NCI-H510A treated with DMSO at 0.1 percent for 48 hours (cell line): ENCODE measurements at regions not wholly inside any gene's neighbourhood (a gene's known extent, or its start where the extent isn't known, plus 50 kb on each side); places are given as distances from the start of the nearest gene placed in this dataset.
"Not testable (repeated sequence)": the region's sequence is repeated elsewhere in the genome, so short reads cannot be mapped to it uniquely, and the experiment has no call there.

Source experiments
- DNase-seq: peaks from one replicate; lab custom pipeline; 2025; lab: John Stamatoyannopoulos, UW

GRCh38 chr5:97488126-97488668, 305.1 kb upstream of the RIOK2 start:
- DNase-seq, result no peak

DNA sequence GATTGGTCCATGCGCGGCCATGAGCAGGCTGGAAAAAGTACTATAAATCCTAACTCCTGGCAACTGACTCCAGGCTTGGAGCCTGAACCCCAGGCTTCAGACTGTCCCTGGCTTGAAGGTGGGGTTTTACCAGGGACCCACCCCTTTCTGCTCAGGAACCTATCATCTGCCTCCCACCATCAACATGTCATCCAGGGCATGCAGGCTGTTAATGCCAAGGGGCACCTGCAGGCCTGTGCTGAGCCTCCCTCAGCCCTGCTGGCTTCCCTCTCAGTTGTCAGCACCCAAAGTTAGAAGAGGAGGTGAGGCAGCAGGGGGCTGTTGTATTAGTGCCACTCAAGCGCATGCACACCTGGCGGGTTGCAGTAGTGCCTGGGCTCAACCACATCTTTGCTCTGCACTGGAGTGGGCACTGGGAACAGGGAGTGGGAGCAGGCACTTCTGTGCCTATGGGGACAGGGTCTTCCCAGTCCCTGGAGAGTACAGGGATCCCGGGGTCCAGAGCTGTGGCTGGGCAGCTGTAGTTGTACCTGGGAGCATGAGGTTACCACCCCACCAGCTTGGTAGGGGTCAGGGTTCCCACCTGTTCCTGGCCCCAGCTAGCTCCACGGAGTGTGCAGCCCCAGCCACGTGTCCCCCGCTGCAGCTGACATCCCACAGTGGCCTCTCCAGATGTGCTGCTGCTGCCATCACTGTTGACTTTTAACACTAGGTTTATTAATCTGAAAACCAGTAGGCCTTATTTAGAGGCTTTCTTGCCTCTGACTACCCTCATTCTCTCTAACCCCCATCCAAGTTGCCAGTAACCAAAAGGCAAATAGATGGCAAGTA, 306.2 kb upstream of the RIOK2 start:
- DNase-seq, result no peak

DNA sequence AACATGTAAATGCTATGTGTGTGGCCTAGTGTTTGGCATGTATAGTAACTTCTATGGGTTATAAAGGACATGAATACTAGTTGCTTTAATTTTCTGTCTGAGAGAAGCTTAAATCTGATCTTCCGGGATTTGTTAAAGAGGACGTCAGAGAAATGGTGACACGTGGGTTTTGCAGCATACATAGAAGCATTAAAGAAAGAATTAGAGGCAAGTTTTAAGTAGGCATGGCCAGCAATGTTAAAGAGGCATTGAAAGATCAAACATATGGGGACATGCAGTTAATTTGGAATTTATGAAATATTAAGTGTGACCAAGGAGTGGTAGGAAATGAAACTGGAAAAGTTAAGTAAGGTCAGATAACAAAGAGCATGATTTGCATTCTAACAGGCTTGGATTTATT, 311.4 kb upstream of the RIOK2 start:
- no peak for DNase-seq

DNA sequence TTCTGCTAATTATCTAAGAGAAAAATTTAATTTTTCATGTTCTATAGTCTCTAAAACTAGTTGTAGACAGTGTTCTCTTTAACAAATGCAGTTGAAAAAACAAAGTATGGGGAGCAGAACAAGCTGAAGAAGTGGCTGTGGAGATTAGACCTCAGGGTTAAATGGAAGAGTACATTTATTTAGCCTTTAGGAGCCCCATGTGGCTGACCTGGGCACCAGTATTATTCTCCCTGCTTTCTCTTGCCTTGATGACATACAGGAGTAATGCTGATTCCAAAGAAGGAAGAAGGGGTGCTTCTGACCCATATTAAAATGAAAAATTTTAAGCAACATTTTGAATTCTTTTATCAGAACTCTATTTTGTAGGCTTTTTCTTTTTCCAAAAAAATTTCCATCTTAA, 312.3 kb upstream of the RIOK2 start:
- DNase-seq, result no peak

GRCh38 chr5:97496037-97496436, 313.0 kb upstream of the RIOK2 start:
- no peak for DNase-seq

GRCh38 chr5:97498657-97499056, 315.6 kb upstream of the RIOK2 start:
- no peak for DNase-seq

DNA sequence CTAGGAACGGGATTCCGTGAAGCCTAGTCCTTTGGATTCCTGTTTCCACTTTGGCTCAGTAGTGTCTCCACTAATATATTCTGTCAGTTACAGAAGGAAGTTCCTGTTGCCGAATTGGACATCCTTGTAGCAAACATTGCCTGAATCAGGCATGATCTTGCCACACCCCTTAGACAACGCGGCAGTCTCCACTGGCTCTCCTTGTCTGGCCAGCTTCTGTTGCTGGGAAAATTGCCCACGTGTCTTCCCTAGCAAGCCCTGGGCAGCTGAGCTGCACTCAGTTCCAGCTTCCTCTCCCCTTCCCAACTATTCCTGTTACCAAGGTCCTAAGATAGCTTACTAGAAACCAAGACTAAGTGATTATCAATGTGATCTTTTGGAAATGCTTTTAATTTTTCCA, 316.6 kb upstream of the RIOK2 start:
- DNase-seq, result no peak

- DNase-seq, result no peak
Measured at GRCh38 chr5:97501286-97501964, 318.4 kb upstream of the RIOK2 start.

DNA sequence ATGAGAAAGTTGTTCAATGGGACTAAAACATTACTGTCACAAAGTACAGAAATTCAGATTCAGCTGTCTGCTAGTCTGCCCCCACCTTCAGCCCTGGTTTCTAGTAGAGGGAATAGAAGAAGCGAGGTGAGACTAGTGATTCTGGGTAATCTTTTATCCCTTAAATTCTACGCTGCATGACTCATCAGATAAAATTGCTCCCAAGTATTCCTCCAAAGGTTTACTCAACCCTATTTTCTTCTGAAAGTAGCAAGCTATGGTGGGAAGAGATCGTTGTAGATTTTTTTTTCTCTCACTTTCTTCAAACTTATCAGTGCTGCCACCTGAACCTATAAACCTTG, 318.9 kb upstream of the RIOK2 start:
- DNase-seq, result no peak

DNA sequence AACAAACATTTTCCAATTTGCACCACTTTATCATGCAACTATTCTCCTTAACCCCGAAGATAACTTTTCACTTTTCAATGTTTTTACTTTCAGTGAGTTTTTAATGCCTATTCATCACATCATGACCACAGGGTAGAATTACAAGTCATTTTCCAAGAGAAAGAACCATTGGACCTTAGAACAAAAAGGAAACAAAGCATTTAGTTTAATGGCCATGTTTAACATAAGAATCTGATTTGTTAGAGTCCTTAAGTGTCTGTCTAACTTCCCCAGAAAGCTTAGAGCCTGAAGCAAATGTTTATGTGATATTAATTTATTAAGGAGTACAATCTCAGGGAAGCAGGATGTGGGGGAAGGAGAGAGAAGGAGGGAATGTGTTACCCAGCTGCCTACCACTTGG, 325.8 kb upstream of the RIOK2 start:
- no peak for DNase-seq

DNA sequence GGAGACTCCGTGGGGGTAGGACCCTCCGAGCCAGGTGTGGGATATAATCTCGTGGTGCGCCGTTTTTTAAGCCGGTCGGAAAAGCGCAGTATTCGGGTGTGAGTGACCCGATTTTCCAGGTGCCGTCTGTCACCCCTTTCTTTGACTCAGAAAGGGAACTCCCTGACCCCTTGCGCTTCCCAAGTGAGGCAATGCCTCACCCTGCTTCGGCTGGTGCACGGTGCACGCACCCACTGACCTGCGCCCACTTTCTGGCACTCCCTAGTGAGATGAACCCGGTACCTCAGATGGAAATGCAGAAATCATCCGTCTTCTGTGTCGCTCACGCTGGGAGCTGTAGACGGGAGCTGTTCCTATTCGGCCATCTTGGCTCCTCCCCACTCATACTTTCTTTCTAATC, 336.5 kb upstream of the RIOK2 start:
- not testable (repeated sequence) for DNase-seq

DNA sequence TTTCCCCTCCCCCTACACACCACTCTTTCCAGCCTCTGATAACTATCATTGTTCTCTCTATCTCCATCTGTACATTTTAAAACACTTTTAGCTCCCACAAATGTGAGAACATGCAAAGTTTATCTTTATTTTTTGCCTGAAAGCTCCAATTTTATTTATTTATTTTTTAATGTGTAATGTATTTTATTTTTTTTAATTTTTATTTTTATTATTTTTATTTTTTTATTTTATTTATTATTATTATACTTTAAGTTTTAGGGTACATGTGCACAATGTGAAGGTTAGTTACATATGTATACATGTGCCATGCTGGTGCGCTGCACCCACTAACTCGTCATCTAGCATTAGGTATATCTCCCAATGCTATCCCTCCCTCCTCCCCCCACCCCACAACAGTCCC, 340.3 kb upstream of the RIOK2 start:
- not testable (repeated sequence) for DNase-seq

DNA sequence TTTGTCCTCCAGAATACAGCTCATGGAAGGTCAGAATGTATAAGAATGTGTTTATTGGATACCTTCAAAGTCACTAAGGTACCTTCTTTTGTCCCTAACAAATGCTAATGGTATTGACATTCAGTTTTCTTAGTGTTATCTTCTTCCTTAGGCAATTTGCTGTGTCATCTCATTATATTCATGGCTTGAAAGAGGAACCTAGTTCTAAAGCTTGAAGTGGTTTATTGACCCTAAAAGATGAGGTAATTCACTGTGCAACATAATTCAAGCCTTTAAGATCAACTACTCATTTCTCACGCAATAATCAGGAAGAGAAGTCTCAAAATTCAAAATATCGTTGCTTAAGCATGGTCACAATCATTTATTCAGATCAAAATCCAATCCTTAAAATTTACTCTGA, 342.7 kb upstream of the RIOK2 start:
- no peak for DNase-seq

- no peak for DNase-seq
Measured at GRCh38 chr5:97528941-97529340, 345.9 kb upstream of the RIOK2 start.

- DNase-seq, result no peak
Measured at GRCh38 chr5:97529354-97529985, 346.4 kb upstream of the RIOK2 start.

DNA sequence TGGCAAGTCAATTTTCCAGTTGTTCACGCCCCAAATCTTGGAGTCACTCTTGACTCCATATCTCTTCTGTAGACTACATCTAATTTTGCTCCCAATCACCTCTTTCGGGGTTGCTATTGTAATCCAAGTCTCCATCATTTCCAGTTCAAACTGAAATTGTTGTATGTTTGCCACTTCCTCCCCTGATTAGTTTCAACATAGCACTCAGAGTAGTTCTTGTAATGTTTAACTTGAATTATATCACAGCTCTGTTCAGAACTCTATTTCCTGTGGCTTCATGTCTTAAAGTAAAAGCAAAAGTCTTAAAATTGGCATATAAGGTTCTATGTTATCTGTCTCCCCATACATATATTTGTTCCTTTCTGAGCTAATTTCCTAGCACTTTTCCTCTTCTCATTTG, 348.5 kb upstream of the RIOK2 start:
- no peak for DNase-seq

DNA sequence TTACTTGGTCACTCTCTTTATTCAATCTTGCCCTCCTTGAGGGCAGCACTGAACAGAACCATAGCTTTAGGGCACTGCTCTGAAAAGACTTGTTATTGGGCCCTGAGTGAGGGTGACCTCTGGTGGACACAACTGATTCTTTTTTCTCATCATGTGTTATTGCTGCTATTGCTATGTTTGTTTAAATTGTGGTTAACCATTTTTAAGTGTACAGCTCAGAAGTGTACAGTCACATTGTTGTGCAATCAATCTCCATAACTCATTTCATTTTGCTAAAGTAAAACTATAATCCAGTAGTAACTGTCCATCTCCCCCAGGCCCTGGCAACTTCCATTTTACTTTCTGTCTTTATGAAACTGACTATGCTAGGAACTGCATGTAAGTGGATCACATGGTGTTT, 351.1 kb upstream of the RIOK2 start:
- DNase-seq, result peak; percentile 36

GRCh38 chr5:97536683-97537082, 353.6 kb upstream of the RIOK2 start:
- DNase-seq, result no peak

- DNase-seq, result no peak
Measured at GRCh38 chr5:97538912-97539311, 355.9 kb upstream of the RIOK2 start.

GRCh38 chr5:97541864-97542263, 358.8 kb upstream of the RIOK2 start:
- DNase-seq, result no peak

- no peak for DNase-seq
Measured at GRCh38 chr5:97542469-97542868, 359.4 kb upstream of the RIOK2 start.

DNA sequence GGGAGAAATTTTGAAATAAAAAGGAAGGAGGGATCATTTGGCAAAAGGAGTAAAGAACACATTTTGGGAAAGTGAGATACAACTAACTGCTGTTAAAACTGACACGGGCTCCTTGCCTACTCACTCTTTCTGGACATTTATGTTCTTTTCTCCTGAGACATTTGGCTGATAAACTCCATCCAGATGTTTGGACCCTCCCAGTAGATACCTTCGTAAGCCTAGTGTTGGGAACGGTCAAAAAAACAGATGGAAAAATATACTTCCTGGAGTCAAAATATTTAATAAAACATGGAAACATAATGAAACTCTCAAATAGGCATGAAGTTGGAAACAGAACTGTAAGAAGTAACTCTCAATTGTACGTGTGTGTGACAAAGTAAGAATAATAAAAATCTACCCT, 360.1 kb upstream of the RIOK2 start:
- no peak for DNase-seq

DNA sequence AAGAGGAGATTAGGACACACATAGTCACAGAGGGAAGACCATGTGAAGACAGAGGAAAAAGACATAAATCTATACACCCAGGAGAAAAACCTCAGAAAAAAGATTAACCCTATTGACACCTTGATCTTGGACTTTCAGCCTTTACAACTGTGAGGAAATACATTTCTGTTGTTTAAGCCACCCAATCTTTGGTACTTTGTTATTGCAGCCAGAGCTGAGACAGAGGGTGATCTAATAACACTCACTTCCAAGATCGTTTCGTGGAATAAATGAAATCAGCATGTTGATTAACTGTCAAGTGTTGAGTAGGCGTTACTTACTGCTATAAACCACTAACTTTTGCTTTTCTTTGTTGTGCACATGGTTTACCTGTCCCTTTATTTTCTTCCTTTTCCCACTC, 361.2 kb upstream of the RIOK2 start:
- DNase-seq, result no peak
